KOPT-K1 (cell line): ENCODE measurements at regions not wholly inside any gene's neighbourhood (a gene's known extent, or its start where the extent isn't known, plus 50 kb on each side); places are given as distances from the start of the nearest gene placed in this dataset.

Source experiments
- H3K27ac ChIP-seq: fragments of 200-600 bp; sonication (generic); 2 replicates; pipeline ENCODE4 v1.5.1; 2016; ENCODE audit warnings: antibody characterized with exemption, mild to moderate bottlenecking, low read depth, low read length; ENCODE audit not compliant: poor library complexity, severe bottlenecking
- H3K36me3 ChIP-seq: fragments of 200-600 bp; sonication (generic); 2 replicates; pipeline ENCODE4 v1.5.1; 2017; ENCODE audit warnings: antibody characterized with exemption, mild to moderate bottlenecking, low read length, moderate library complexity; ENCODE audit not compliant: insufficient read depth
- H3K9me3 ChIP-seq: fragments of 200-600 bp; sonication (generic); 2 replicates; pipeline ENCODE4 v1.5.1; 2017; ENCODE audit warnings: antibody characterized with exemption, low read length, mild to moderate bottlenecking; ENCODE audit not compliant: insufficient read depth, poor library complexity, severe bottlenecking

DNA sequence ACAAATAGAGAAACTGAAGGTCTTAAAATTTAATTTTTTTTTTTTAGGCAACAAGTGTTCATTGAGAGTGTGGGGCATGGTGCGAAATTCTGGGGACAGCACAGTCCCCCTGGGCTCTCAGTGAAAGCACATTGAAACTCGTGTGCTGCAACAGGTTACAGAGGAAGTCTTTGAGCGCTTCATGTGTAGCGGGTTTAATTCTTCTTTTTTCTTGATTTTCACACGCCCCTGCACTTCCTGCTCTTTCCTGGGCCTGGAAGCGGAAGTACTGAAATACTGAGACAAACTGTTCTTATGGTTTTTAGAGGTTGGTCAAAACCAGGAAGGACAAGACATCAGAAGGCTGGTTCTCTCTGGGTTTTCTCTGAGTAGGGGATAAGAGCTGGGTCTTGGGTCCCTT, 203.5 kb downstream of the PTEN start:
- H3K27ac ChIP-seq: peak overlapping the region; percentile 96
- H3K36me3 ChIP-seq: no peaks in the 10 kb centered on the region
- no peaks in the 10 kb centered on the region for H3K9me3 ChIP-seq

DNA sequence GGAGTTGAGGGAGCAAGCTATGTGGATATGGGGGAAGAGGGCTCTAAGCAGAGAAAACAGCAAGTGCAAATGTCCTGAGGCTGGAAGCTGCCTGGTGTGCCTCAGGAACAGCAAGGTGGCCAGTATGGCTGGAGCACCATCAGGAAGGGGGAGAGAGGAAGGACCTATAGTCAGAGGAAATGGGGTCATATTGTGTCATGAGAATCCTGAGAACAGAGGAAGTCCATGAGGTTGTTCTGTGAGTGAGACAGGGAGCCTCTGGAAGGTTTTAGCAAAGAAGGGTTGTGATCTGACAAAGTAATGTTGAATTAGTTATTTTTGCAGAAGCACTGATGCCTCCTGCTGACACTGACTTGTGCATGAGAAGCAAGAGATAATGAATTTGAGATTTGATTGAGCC, 204.3 kb downstream of the PTEN start:
- Histone ChIP-seq H3K9me3 (no peaks in the 10 kb centered on the region), H3K27ac (peak overlapping the region; percentile 96)

GRCh38 chr10:88069338-88069737, 205.9 kb downstream of the PTEN start:
- Histone ChIP-seq H3K9me3 (no peaks in the 10 kb centered on the region), H3K36me3 (no peaks in the 10 kb centered on the region), H3K27ac (peak overlapping the region; percentile 96)

More for the DNA sequence above, 204.3 kb downstream of the PTEN start:
- no peaks in the 10 kb centered on the region for H3K36me3 ChIP-seq

DNA sequence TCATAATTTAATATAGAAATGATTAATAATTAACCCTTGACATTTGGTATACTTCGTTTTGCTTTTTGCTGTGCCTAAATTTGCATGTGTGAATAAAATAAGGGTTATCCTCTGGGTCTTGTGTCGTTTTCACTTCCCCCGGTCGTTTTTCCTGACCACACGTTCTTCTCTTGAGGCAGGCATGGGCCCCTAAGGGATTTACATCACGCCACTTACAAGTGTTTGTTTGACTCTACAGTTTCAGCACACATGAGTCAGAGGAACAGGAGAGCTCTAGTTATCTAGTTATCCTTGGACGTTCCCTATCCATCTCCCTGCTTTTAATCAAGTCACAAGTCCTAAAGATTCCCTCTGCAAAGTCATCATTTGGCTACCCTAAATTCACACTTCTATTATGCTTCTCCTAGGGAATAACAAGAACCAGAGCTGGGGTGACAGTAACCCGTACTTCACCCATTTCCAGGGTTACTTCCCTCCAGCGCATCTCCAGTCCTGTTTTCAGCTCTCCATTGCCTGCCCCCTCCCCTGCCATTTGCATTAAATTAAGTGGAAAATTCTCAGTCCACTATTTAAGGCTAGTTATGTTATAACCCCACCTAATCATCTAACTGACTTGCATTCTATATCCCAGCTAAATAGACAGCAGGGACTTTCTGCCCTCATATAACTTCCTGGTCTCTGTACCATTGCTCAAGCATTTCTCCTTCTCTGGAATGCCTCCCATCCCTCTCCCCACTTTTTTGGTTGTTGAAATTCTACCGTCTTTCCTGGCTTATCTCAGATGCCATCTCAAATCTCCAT, 206.9 kb downstream of the PTEN start:
- Histone ChIP-seq H3K9me3 (no peaks in the 10 kb centered on the region), H3K27ac (peak overlapping the region; percentile 96), H3K36me3 (no peaks in the 10 kb centered on the region)

- H3K9me3 ChIP-seq: no peaks in the 10 kb centered on the region
- peak overlapping the region; percentile 96 for H3K27ac ChIP-seq
- no peaks in the 10 kb centered on the region for H3K36me3 ChIP-seq
Observed at GRCh38 chr10:88071879-88072278, 208.5 kb downstream of the PTEN start.

DNA sequence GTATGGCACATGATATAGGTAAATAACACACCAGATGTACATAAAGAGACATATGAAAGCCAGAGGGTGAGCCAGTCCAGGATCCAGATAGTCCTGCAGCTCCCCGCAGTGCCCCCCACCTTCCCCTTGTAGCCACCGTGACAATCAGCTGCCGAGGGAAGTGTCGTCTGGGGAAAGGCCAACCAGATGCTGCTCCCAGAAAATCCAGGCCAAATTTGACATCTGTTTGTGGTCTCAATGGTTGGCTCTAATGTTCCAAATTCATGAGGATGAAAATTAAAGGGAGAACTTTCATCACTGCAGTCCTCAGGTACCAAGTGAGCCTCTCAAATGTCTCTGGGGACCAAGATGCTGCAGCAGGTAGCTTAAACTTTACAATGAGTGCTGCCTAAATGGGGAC, 210.3 kb downstream of the PTEN start:
- no peaks in the 10 kb centered on the region for H3K9me3 ChIP-seq
- H3K36me3 ChIP-seq: no peaks in the 10 kb centered on the region
- H3K27ac ChIP-seq: no peak overlapping the region

- Histone ChIP-seq H3K36me3 (no peaks in the 10 kb centered on the region), H3K27ac (no peak overlapping the region), H3K9me3 (no peaks in the 10 kb centered on the region)
Observed at GRCh38 chr10:88074971-88075370, 211.5 kb downstream of the PTEN start.

- peak overlapping the region; percentile 19 for H3K27ac ChIP-seq
- H3K9me3 ChIP-seq: no peaks in the 10 kb centered on the region
- H3K36me3 ChIP-seq: no peaks in the 10 kb centered on the region
Observed at GRCh38 chr10:88076027-88076880, 212.8 kb downstream of the PTEN start.

DNA sequence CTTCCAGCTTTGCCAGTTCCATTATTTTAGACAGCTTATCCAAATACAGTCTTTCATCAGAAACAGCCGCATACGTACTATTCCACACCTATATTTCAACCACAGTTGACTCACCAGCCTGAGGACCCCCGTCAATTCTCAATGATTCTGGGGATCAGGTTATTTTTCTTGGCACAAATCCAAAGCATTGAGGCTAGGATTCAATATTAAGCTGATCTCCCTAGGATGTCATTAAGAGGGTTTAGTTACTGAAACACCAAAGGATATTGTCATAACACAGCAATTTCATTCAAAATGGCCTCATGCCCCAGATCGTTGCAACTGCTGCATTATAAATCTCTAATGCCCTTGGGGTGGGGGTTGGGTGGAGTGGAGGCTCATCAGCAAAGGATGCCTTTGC, 214.6 kb downstream of the PTEN start:
- Histone ChIP-seq H3K27ac (no peak overlapping the region), H3K36me3 (no peaks in the 10 kb centered on the region)

DNA sequence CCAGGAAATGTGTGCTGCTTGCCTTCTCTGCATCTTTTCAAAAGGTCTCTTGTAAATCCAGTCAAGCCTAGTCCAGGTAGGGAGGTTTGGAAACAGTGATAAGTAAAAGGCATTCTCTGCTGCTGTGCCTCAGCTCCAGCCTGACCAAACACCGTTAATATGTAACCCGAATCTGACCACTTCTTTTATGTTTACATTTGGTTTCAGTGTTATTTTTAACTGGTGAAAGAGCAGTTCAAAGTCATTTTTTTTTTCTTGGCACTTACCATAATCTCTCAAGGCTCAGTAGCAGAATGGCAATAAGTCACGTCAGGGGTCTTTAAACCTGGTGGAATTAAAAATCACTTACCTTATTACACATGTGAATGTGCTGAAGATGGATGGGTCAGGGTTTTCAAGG, 216.8 kb downstream of the PTEN start:
- H3K27ac ChIP-seq: no peak overlapping the region
- no peaks in the 10 kb centered on the region for H3K36me3 ChIP-seq
- no peaks in the 10 kb centered on the region for H3K9me3 ChIP-seq

More for the DNA sequence above, 214.6 kb downstream of the PTEN start:
- H3K9me3 ChIP-seq: no peaks in the 10 kb centered on the region

- Histone ChIP-seq H3K27ac (peak overlapping the region; percentile 55), H3K9me3 (no peaks in the 10 kb centered on the region), H3K36me3 (no peaks in the 10 kb centered on the region)
Observed at GRCh38 chr10:88081457-88082054, 218.1 kb downstream of the PTEN start.

GRCh38 chr10:88082391-88082790, 219.0 kb downstream of the PTEN start:
- Histone ChIP-seq H3K27ac (peak overlapping the region; percentile 55), H3K9me3 (no peaks in the 10 kb centered on the region), H3K36me3 (no peaks in the 10 kb centered on the region)

- no peaks in the 10 kb centered on the region for H3K36me3 ChIP-seq
- no peaks in the 10 kb centered on the region for H3K9me3 ChIP-seq
- peak overlapping the region; percentile 55 for H3K27ac ChIP-seq
Observed at GRCh38 chr10:88082806-88083596, 219.6 kb downstream of the PTEN start.

- Histone ChIP-seq H3K36me3 (no peaks in the 10 kb centered on the region), H3K9me3 (no peaks in the 10 kb centered on the region), H3K27ac (peak overlapping the region; percentile 55)
Observed at GRCh38 chr10:88083597-88083989, 220.2 kb downstream of the PTEN start.
